OCI-LY7 (cell line): ENCODE measurements at regions not wholly inside any gene's neighbourhood (a gene's known extent, or its start where the extent isn't known, plus 50 kb on each side); places are given as distances from the start of the nearest gene placed in this dataset.

Experiments
- EZH2phosphoT487 ChIP-seq: fragments of 200-600 bp; sonication (generic); IDR thresholded peaks from 2 replicates; pipeline ENCODE4 v1.6.1; 2018; ENCODE audit warnings: low read depth, borderline replicate concordance, mild to moderate bottlenecking, mixed run types, antibody characterized with exemption, low read length, moderate library complexity, mixed read lengths
- TF ChIP-seq, protein P1 (sequence below): fragments of 200-600 bp; sonication (generic); conservative IDR thresholded peaks from 2 replicates; pipeline ENCODE4 v1.5.1; 2014; ENCODE audit warnings: mild to moderate bottlenecking, antibody characterized with exemption, low read length, moderate library complexity, mixed read lengths

DNA sequence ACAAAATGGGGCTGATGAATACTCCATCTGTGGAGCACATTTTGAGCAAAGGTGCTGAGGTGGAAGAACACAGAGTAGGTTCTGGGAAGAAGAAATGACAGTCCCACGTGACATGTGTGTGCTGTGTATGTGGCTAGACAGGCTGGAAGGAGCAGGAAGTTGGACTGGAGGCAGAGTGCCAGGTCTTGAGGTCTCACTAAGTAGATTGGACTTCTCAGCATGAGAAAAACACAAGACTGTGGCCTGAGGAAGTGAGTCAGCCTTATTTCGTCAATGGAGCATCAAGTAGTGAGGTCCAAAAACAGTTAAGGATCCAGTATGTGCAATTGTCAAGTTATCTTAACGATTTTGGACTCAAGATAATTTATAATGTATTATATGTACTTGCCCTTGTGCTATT lies 736.5 kb downstream of the KCNJ2 start:
- TF ChIP-seq, protein P1, sequence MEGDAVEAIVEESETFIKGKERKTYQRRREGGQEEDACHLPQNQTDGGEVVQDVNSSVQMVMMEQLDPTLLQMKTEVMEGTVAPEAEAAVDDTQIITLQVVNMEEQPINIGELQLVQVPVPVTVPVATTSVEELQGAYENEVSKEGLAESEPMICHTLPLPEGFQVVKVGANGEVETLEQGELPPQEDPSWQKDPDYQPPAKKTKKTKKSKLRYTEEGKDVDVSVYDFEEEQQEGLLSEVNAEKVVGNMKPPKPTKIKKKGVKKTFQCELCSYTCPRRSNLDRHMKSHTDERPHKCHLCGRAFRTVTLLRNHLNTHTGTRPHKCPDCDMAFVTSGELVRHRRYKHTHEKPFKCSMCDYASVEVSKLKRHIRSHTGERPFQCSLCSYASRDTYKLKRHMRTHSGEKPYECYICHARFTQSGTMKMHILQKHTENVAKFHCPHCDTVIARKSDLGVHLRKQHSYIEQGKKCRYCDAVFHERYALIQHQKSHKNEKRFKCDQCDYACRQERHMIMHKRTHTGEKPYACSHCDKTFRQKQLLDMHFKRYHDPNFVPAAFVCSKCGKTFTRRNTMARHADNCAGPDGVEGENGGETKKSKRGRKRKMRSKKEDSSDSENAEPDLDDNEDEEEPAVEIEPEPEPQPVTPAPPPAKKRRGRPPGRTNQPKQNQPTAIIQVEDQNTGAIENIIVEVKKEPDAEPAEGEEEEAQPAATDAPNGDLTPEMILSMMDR: no peak
- TF ChIP-seq EZH2phosphoT487: no peak
